ENCODE measurements at regions not wholly inside any gene's neighbourhood (a gene's known extent, or its start where the extent isn't known, plus 50 kb on each side); places are given as distances from the start of the nearest gene placed in this dataset.

DNA sequence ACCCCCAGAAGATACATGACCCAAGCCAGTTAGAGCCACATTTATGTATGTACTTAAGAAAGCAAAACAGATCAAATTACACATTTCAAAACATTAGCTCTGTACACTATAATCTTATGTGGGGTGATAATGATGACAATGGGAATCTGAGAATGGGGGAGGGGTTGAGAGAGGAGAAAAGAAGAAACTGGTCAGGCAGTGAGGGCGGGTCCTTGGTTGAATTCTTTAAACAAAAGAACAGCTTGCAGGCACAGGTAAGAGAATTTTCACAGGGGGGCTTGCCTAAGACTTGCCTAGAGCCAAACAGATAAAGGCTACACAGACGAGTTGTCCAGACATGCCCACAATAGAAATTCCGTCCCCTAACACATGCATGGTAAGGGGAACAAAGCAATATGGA, 76.8 kb upstream of the PTER start:
- TF ChIP-seq EZH2phosphoT487 (IDR thresholded peaks at IDR 0.05; ENCODE audit: low read length): no peak
- TF ChIP-seq, protein P1, sequence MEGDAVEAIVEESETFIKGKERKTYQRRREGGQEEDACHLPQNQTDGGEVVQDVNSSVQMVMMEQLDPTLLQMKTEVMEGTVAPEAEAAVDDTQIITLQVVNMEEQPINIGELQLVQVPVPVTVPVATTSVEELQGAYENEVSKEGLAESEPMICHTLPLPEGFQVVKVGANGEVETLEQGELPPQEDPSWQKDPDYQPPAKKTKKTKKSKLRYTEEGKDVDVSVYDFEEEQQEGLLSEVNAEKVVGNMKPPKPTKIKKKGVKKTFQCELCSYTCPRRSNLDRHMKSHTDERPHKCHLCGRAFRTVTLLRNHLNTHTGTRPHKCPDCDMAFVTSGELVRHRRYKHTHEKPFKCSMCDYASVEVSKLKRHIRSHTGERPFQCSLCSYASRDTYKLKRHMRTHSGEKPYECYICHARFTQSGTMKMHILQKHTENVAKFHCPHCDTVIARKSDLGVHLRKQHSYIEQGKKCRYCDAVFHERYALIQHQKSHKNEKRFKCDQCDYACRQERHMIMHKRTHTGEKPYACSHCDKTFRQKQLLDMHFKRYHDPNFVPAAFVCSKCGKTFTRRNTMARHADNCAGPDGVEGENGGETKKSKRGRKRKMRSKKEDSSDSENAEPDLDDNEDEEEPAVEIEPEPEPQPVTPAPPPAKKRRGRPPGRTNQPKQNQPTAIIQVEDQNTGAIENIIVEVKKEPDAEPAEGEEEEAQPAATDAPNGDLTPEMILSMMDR (IDR thresholded peaks at IDR 0.05; ENCODE audit: low read length): no peak
- no peak for TF ChIP-seq EZH2 (optimal IDR thresholded peaks at IDR 0.05; ENCODE audit: low read depth, low read length)

DNA sequence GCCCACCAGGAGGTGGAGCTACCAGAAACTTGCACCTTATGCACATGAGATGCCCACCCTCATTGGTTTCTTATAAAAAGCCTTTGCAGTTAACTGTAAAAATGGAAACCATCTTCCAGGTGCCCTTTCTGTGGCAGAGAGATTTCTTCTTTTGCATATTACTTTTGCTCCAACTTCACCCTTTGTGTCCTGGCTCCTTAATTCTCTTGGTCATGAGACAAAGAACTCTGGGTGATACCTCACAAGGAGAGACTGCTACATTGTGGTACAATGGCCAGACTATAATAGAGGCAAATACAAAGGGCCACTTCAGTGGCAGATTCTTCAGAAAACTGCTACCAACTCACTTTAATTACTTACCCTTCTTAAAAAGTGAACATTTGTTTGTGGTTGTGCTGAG, 76.4 kb upstream of the PTER start:
- no peaks in the 10 kb centered on the region for H3K9me2 ChIP-seq (replicated peaks; ENCODE audit: insufficient read depth, low read length)
- H3K9ac ChIP-seq (ENCODE audit: low read length): no peak overlapping the region
- no peak for DNase-seq
- H3K9me3 ChIP-seq (replicated peaks; ENCODE audit: insufficient read depth, low read length): no peaks in the 10 kb centered on the region
- TF ChIP-seq EZH2phosphoT487 (IDR thresholded peaks at IDR 0.05; ENCODE audit: low read length) (no peak), EZH2 (optimal IDR thresholded peaks at IDR 0.05; ENCODE audit: low read depth, low read length) (no peak)
- TF ChIP-seq, protein P1 (IDR thresholded peaks at IDR 0.05; ENCODE audit: low read length): no peak
- H3F3A ChIP-seq (ENCODE audit: insufficient read depth, low read length): no peaks in the 10 kb centered on the region
- H2AFZ ChIP-seq (ENCODE audit: low read length): no peak overlapping the region
- no peak overlapping the region for H3K4me2 ChIP-seq (ENCODE audit: low read depth, low read length)
- no peaks in the 10 kb centered on the region for H3K36me3 ChIP-seq (replicated peaks; ENCODE audit: insufficient read depth, low read length)
- no peaks in the 10 kb centered on the region for H3K4me1 ChIP-seq (ENCODE audit: low read length)
- H3K79me2 ChIP-seq (ENCODE audit: low read length): no peaks in the 10 kb centered on the region
- no peaks in the 10 kb centered on the region for H4K20me1 ChIP-seq (ENCODE audit: insufficient read depth, low read length)
- no peak overlapping the region for H3K4me3 ChIP-seq (ENCODE audit: low read length)
- H3K27ac ChIP-seq (ENCODE audit: low read length): no peak overlapping the region
- no peaks in the 10 kb centered on the region for H3K27me3 ChIP-seq (replicated peaks; ENCODE audit: insufficient read depth, low read length)

More for the DNA sequence above, 76.8 kb upstream of the PTER start:
- H3F3A ChIP-seq (ENCODE audit: insufficient read depth, low read length): no peaks in the 10 kb centered on the region
- H3K4me2 ChIP-seq (ENCODE audit: low read depth, low read length): no peak overlapping the region
- no peak overlapping the region for H3K4me3 ChIP-seq (ENCODE audit: low read length)
- no peaks in the 10 kb centered on the region for H3K36me3 ChIP-seq (replicated peaks; ENCODE audit: insufficient read depth, low read length)
- DNase-seq: no peak
- H4K20me1 ChIP-seq (ENCODE audit: insufficient read depth, low read length): no peaks in the 10 kb centered on the region
- H3K9me3 ChIP-seq (replicated peaks; ENCODE audit: insufficient read depth, low read length): no peaks in the 10 kb centered on the region
- H3K9ac ChIP-seq (ENCODE audit: low read length): no peak overlapping the region
- no peaks in the 10 kb centered on the region for H3K27me3 ChIP-seq (replicated peaks; ENCODE audit: insufficient read depth, low read length)
- H2AFZ ChIP-seq (ENCODE audit: low read length): no peak overlapping the region
- no peaks in the 10 kb centered on the region for H3K4me1 ChIP-seq (ENCODE audit: low read length)
- H3K79me2 ChIP-seq (ENCODE audit: low read length): no peaks in the 10 kb centered on the region
- no peak overlapping the region for H3K27ac ChIP-seq (ENCODE audit: low read length)
- H3K9me2 ChIP-seq (replicated peaks; ENCODE audit: insufficient read depth, low read length): no peaks in the 10 kb centered on the region

DNA sequence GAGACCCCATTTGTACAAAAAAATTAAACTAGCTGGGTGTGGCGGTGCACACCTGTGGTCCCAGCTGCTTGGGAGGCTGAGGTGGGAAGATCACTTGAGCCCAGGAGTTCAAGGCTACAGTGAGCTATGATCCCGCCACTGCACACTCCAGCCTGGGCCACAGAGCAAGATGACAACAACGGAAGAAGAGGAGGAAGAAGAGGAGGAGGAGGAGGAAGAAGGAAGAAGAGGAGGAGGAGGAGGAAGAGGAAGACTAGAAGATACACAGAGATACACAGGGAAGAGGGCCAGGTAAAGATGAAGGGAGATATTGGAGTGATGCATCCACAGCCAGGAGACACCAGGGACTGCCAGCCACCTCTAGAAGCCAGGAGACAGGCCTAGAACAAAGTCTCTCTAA, 75.7 kb upstream of the PTER start:
- no peak overlapping the region for H2AFZ ChIP-seq (ENCODE audit: low read length)
- H3K9ac ChIP-seq (ENCODE audit: low read length): no peak overlapping the region
- no peak overlapping the region for H3K4me3 ChIP-seq (ENCODE audit: low read length)
- no peaks in the 10 kb centered on the region for H3K9me2 ChIP-seq (replicated peaks; ENCODE audit: insufficient read depth, low read length)
- no peak overlapping the region for H3K27ac ChIP-seq (ENCODE audit: low read length)
- no peak overlapping the region for H3K4me2 ChIP-seq (ENCODE audit: low read depth, low read length)
- no peaks in the 10 kb centered on the region for H4K20me1 ChIP-seq (ENCODE audit: insufficient read depth, low read length)
- no peak for DNase-seq
- no peaks in the 10 kb centered on the region for H3K27me3 ChIP-seq (replicated peaks; ENCODE audit: insufficient read depth, low read length)
- no peaks in the 10 kb centered on the region for H3K4me1 ChIP-seq (ENCODE audit: low read length)
- no peaks in the 10 kb centered on the region for H3K79me2 ChIP-seq (ENCODE audit: low read length)
- H3K9me3 ChIP-seq (replicated peaks; ENCODE audit: insufficient read depth, low read length): no peaks in the 10 kb centered on the region
- H3F3A ChIP-seq (ENCODE audit: insufficient read depth, low read length): no peaks in the 10 kb centered on the region
- TF ChIP-seq, protein P1 (IDR thresholded peaks at IDR 0.05; ENCODE audit: low read length): no peak
- no peak for TF ChIP-seq EZH2phosphoT487 (IDR thresholded peaks at IDR 0.05; ENCODE audit: low read length)
- no peak for TF ChIP-seq EZH2 (optimal IDR thresholded peaks at IDR 0.05; ENCODE audit: low read depth, low read length)
- no peaks in the 10 kb centered on the region for H3K36me3 ChIP-seq (replicated peaks; ENCODE audit: insufficient read depth, low read length)
